ENCODE measurements at regions not wholly inside any gene's neighbourhood (a gene's known extent, or its start where the extent isn't known, plus 50 kb on each side); places are given as distances from the start of the nearest gene placed in this dataset.

DNA sequence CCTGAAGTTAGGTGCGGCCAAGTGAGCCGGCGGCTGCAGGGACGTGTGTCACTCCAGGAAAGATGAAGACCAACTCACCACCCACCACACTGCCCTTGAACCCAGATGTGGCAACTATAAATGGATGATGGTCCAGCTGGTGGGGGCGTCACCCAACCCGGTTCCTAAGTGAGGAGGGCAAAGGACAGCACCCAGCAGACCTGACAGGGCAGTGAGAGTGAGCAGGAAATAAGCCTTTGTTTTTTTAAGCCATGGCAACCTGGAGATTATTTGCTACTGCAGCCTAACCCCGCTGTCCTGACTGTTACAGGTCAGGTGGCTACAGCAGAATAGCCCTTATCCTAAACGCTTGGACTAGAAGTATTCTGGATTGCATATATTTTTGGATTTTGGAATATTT lies 228.9 kb downstream of the CTTN start:
- no peak for TF ChIP-seq CTCF (IDR thresholded peaks at IDR 0.05)
- TF ChIP-seq POLR2A (IDR thresholded peaks at IDR 0.05), result no peak
